NK-92 treated with Interleukin-12 subunit alpha and Interleukin-12 subunit beta, amount 100 ng/mL, for 24 hours (cell line): ENCODE measurements at regions not wholly inside any gene's neighbourhood (a gene's known extent, or its start where the extent isn't known, plus 50 kb on each side); places are given as distances from the start of the nearest gene placed in this dataset.
"Not testable (repeated sequence)": the region's sequence is repeated elsewhere in the genome, so short reads cannot be mapped to it uniquely, and the experiment has no call there.

Source experiments
- DNase-seq: peaks from one replicate; lab custom pipeline; 2025; lab: John Stamatoyannopoulos, UW

DNA sequence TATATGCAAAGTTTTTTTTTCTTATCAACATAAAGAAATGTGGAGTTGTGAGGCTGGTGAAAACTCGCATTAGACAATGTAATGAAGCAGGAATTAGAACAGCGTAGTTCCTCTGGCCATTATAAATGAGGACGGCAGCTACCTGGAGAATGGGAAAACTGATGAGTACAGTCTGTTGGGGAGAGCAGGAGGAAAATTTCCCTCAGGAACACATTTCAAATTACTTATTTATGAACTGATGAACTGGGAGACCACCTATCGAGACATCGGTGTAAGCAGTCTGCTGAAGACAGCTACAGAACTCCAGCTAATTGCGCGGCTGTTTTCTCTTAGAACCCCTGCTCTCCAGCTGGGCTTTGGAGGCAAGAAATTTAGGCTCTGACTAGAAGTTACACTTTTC, 343.9 kb upstream of the CLINT1 start:
- no peak for DNase-seq

DNA sequence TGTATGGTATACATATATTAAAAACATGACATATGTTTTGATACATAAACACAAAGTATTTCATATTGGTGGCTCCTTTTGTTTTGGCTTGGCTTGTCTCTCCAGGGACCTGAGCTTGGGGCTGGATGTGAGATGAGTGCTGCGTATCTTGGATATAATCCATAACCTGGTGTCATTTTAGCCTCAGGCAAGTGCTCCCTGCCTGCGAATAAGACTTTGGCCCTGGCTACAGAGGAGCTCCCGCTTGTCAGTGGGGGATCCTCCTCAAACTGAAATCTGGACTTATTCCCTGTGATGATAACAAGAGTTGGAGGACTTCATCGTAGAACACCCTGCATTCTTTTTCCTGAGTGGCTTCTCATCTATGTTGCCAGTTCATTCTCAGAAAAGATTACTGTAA, 341.7 kb upstream of the CLINT1 start:
- DNase-seq = no peak

DNA sequence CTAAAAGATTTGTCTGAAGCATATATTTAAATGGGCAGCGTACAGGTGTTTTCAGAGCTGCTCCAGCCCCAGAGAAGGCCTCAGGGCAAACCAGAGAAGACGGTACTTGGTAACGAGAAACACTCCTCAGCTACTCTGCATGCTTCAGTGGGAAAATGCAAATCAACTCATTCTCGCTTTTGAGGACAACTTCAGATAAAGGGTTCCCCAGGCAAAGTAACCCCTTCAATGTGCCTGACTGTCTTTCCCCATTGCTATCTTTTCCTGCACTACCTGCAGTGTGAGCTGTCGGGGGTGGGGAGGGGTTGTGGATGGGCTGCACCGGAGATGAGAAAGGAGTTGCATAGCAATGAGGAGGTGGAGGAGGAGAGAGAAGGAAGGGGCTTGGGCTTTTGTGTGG, 339.7 kb upstream of the CLINT1 start:
- DNase-seq = no peak

DNA sequence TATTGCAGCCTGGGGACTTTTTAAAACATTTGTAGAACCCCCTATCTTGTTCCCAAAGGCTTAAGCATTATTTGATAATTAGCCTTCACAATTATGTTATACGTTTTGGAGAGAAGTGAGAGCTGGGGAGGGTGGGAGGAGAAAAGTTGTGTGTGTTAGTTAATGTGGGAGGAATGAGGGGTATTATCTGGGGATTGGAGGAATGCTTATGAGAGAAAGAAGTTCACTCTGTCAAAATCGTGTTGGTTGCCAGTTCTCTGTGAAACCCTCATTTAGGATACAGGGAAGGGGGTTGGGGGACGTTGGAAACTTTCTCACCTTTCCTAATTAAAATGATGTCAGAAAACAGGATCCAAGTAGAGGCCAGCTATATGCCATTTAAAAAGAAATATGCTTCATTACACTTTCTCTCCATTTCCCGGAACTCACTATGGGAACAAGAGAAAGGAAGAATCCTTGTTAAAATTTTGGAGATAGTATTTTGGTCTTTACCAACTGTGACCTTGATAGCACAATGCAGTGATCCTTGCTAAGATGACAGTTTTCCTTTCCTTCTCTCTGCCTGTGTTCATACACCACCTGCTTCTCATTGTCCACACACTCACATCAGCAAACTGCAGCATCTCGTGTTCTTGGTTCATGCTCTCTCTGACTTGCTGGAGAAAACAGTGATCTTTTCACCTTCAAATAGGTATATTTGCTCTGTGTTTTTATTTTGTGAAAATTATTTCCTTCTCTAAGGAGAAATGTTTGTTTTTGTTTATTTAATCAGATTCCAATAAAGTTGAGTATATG, 336.7 kb upstream of the CLINT1 start:
- no peak for DNase-seq

DNA sequence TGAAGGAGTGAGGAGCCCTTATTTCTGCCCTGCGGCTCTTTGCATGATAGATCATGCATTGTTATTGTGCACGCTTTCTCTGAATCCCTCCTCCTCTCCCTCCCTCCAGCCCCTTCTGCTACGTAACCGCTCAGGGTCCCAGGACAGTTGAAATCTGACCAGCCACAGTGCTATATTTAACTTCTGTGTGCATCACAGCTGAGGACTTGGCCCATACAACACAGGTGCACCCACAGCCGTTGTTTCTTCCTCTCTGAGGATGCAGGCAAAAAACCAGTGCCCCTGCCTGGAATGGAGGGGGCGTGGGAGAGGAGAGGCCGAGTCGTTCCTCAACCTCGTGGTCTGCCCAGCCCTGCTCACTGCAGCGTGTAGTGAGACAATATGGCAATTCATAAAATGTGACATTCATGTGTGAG, 335.6 kb upstream of the CLINT1 start:
- DNase-seq = no peak

DNA sequence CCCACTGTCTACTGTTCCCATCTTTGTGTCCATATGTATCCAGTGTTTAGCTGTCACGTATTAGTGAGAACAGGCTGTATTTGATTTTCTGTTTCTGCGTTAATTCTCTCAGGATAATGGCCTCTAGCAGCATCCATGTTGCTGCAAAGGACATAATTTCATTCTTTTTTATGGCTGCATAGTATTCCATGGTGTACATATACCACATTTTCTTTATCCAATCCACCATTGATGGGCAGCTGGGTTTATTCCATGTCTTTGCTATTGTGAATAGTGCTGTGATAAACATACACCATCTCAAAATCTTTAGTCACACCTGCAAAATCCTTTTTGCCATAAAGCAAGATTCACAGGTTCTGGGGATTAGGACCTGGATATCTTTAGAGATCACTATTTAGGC, 334.4 kb upstream of the CLINT1 start:
- DNase-seq = not testable (repeated sequence)

DNA sequence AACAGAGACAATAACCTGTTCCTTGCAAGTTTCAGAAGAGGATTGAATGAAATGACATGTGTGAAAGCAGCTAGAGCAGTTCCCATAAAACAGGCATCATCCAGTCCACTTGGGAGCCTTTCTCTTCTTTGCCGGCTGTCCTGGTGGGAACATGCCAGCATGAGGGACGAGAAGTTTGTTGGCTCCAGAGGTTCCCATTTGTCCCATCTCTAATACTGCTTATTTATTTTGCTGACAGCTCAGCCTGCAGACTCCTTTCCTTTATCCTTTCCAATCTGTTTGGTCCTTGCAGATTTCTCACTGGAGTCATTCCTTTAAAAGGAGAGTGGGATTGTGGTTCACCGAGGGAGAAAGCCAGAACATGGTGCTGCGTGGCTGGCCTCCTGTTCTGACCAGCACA, 321.5 kb upstream of the CLINT1 start:
- DNase-seq = no peak

DNA sequence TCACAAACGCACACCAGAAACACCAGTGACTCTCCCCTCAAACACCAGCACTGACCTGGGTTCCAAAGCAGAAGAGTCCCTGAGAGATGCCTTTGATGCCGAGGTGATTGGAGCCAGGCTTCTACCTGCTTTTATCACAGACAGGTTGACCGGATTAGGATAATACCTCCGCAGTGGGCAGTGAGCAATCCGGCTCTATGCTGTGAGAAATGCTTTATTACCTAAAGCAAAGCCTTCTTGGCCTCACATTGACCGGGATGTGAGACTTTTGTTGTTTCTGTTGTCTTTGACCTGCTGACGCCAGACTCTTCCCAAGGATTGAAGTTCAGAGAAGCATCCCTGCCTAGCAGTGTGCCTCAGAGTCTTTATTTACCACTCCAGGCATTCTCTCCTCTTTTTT, 320.3 kb upstream of the CLINT1 start:
- DNase-seq = no peak

DNA sequence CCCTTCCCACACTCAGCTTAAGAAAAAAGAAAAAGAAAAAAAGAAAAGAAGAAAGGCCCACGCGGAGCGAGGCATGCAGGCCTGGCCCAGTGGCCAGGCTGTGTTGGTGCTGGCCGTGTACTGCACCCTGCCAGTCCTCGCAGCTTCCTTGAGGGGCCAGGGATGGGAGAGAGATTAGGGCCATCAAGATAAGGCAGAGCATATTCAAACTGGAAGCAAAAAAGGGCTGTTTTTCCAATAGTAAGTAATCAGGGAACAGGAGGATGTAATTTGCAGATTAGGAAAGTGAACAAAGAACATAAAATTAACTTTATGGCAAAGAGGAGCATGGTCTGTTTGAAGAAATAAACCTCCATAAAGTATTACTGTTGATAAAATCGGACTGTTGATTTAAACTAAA, 319.6 kb upstream of the CLINT1 start:
- no peak for DNase-seq

DNA sequence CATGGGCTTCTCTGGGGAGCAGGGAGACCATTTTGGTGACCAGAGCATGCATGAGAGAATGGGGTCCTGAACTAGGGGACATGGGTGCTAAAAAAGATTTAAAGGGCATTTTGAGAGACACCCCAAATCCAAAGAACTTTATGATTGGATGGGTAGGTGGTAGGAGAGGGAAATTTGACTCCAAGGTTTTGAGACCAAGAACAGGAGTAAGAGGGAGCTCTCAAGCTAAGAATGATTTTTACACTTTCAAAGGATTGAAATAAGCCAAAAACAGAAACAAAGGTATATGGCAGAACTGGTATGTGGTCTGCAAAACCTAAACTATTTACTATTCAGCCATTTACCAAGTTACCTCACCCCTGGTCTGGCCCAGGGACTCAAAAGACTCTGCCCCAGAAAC, 318.2 kb upstream of the CLINT1 start:
- DNase-seq = no peak

DNA sequence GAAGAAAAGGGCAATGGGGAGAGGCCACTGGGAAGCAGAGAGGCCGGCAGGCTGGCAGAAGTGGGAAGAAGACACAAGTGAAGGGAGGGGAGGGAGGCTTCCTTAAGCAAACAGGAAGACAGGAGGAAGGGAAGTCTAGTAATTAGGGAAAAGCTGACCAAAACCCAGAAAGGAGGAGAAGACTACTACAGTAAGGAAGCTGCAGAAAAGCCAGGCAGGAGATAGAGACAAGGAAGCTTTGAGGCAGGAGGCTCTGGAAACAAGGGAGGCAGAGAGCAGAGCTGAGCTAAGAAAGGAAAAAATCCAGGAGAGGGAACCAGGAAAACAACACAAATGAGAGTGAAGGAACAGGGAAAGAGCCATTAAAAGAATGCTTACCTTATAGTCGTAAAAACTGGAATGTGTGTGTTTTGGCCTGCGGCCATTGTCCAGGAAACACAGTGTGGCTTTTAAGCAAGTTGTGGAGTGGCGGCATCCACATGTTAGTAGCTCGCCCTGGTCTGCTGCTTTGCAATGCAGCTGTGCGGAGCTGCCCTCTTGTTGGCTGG, 317.1 kb upstream of the CLINT1 start:
- no peak for DNase-seq

DNA sequence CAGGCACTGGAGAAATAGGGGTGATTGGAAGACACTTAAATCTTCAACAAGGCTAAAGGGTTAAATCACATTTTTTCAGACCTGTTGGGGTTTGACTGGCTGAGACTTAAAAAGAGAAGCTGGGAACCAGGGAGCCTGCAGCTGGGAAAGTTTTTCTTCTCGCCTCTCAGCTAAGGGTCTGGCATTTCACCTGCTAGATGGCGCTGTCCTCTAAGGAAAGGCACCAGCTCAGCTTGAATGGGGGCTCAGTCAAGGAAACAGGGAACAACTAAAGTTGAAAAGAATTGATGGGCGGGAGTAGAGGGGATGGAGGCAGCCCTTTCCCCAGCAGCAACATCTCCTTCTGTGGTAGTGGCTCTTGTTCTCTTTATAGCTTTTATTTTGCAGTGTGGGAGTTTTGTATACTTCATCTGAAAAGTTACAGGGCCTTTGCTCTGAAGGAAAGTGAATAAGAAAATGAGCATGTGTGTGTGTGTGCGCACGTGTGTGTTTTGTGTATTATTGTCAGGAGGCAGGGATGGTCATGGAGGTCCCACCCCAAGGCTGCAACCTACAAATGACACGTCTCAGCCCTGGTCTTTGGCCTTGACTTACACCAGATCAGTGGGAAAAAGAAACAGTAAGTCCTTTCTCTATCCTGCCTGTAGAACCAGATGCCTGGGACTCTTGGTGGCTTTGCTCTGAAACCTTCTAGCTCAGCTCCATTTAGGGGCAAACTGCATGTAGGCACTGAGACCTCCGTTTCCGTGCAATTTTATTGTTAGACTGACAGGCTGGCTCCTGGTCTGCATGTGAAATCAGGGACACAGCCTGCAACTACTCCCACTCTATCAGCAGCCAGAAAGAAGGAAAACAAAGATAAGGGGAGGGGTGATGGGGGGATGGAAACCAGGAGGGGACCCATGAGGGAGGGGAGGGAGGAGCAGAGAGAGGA, 316.2 kb upstream of the CLINT1 start:
- DNase-seq = peak; percentile 9

DNA sequence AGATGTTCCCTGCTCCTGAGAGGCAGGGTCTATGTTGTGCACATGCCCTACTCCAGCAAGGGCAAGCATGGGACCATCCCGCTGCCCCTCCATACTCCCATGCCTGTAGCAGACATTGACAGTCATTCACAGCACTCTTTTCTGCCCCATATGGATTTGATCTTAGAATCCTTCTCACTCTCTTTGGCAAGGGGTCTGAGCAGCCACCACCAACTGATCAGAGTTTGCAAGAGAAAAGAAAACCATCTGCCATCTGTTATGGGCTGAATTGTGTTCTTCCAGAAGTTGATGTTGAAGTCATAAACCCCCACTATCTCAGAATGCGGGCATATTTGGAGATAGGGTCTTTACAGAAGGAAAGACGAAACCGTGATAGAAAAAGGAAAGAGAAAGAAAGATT, 315.1 kb upstream of the CLINT1 start:
- no peak for DNase-seq

DNA sequence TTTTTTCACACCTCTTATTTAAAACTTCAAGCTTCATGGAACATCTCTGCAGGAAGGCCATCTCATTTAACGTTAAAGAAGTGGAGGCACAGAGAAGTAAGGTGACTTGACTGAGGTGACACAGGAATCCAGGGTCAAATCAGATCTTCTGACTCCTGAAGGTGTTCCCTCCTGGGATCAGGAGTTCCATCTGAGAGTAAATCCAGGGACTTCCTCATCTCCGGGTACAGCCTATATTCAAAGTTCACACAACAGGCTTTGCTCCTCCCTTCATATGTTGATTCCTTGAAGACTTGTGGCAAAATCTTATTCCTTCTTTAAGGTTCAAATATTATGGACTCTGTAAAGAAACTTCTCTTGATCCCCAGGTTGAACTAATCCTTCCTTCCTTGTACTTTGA, 313.1 kb upstream of the CLINT1 start:
- no peak for DNase-seq

DNA sequence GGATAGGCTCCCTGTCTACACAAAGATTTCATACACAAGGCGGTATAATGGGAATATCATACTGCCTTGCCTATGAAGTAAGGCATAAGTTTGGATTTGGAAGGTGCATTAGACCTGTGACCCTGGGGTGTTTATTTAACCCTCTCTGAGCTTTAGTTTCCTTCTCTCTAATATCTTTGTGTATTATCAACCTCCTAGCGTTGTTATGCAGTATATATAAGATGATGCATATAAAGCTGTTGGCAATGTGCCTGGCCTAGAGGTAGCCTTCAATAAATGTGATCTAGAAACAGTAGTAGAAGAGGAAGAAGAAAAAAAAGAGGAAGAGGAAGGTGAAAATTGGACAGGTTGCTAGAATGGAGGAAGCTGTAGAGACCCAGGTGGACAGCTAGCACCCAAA, 311.6 kb upstream of the CLINT1 start:
- no peak for DNase-seq

DNA sequence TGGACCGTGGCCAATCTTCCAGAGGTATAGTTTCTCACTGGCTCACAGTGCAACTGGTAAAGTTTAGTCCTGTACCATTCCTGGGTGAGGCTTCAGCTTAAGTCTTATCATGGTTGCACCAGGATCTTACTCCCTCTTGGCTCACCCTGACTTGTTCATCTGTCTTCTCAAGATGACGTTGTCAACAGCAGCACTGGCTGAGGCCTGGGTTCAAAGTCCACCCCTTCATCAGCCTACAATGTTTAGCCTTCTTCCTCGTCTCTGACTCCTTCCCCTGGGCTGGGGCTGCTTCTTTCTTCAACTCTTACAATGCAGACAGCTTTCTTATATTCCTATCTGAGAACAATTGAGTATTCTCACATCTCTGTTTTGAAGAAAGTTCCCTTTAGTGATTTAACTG, 311.1 kb upstream of the CLINT1 start:
- no peak for DNase-seq

DNA sequence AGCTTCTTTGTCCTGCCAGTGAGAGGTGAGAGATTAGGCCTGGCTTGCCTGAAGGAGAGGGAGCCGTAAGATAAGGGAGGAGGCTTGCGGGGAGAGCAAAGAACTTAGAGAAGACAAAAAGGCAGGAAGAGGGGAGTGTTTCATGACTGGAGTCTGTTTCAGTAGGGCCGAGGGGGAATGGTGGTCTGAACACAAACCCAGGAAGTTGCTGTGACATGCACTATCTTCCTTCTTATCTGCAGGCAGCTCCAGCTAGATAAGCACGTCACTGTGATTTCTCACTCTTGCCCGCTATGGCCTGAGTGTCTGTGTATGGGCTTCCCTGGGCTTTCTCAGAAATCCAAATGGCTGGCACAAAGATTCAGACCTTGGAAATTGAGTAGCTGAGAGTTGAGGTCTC, 307.5 kb upstream of the CLINT1 start:
- DNase-seq = no peak

DNA sequence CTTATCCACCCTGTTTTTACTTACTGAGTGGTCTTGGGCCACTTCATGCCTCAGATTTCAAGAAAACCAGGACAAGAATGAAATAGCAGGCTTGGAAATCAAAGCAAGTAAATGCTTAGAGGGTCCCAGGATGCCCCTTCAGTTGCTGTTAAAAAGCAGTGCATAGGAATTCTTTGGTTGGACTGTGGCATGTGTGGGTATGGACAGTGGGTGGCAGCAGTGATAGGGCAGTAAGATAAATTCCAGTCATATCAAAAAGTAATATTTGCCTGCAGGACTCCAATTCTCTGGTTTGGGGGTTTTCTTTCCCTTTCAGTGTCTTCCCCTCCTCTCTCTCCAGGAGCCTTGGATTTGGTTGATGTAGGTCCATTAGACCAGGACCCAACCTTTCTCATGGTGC, 306.7 kb upstream of the CLINT1 start:
- DNase-seq = no peak

DNA sequence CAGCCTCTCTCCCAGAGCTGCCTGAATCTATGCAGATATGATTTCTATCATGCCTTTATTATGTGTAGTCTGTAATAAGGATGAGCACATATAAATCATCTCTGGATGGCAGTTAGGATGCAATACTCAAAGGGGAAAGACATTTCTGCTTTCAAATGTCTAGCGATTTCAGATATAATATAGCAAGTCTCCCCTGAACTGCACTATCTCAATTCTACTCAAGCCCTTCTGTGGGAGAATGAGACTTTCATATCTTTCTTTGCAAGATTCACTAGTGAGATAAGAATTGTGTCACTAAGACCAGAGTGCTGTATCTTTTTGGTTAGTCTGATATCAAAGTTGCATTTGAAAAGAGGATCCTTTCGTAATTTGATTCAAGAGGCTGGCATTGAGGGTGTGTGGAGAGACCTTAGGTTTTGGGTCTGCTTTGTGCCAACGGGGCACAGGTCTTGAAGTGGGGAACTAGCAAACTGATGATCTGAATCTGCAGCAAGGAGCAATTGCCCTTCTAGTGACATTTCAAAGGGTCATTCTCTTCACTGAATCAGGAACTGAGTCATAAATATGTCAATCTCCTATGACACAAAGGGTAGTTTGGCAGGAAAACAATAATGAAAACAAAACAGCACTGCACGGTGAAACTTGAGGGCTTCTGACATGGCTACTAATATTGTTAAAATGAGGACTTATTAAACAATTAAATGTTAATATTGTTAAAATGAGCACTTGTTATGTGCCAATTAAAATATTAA, 305.5 kb upstream of the CLINT1 start:
- no peak for DNase-seq

DNA sequence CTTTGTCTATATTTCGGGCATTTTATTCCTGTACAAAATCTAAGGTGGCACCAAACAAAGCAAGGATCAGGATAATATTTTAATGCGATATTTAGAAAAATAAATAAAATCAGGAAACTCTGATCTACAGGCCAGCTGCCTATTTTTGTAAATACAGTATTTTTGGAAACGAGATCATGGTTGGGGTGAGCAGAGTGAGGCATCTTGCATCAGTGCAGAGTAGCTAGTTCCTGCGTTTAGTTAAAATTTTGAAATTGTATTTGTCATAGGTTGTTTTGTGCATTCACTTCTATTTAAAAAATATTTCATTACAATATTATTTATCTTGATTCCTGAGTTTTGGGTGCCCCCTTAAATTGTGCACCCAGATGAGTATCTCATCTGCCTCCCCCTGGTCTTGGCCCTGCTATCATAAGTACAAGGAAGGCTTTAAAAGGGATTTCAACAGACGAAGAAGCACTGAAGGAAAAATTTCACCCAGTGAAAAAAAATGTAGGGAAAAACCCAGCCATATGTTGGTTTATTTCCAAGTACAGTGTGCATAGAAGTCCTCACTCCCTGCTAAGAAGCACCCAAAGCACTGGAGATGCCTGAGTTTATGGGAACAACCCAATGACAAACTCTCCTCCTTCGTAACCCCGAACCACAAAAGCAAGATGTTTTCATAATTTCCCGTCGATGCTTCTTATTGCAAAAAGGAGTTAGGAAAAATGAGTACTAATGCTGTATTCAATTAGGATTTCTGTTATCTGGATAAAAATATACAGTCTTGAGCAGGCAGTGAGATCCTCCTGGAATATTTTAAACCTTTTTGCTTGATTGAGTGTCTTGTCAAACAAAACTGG, 304.7 kb upstream of the CLINT1 start:
- no peak for DNase-seq

DNA sequence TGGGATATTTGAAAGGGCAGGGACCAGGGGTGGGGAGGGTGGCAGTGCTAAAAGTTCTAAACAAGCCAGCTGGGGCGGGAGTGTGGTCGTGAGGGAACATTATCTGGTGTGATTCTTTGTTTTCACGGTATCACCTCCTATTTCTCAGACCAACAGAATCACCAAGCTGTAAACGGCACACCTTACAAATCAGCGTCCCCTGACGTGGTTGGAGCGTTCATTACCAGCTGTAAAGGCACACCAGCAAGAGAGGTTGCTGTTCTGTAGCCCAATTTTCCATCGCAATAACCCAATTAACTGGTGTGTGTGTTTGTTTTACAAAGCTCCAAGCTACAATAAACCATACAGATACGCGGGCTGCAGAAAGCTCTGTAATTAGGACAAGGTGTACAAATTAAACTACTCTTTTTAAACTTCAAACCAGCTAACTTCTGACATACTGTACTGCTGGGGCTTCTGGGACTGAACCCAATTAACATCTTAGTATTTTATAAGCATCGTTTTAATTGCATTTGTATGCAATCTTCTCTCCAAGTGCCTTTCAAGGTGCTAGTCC, 303.6 kb upstream of the CLINT1 start:
- no peak for DNase-seq
